ENCODE measurements at regions not wholly inside any gene's neighbourhood (a gene's known extent, or its start where the extent isn't known, plus 50 kb on each side); places are given as distances from the start of the nearest gene placed in this dataset.
A peak's percentile ranks its signal among the peaks of the same experiment; 100 is the strongest.

DNA sequence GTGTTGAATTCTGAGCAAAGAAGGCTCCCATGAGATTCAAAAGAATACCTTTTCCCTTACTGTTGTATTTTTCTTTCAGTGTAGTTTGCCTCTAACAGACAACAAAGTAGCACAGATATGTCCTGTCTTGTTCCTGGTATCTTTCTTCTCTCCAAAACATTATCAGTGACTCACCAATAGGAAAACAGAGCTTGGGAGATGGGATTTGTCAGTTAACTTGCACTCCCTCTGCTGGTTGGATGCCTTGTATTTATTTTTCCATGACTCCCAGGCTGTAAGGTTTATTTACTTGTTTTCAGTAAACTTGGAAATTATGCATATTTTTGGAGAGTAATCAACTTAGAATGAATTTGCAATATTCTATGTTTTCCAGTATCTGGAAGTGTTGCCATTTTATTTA lies 129.7 kb downstream of the SAMD9 start:
- Histone ChIP-seq H3K36me3 (replicated peaks in 1 of 2; ENCODE audit: control insufficient read depth in 1 of 2, insufficient read depth in 2 of 2, low read length in 1 of 2) (no peaks in the 10 kb centered on the region), H3K27me3 (ENCODE audit: insufficient read depth) (no peaks in the 10 kb centered on the region), H3K4me2 (no peak overlapping the region), H3K79me2 (ENCODE audit: insufficient read depth) (no peaks in the 10 kb centered on the region), H3K9me3 (0 out of 2 replicates have a peak, but pooled peaks cover 6% of the 10 kb centered on the region), H4K20me1 (ENCODE audit: insufficient read depth) (no peaks in the 10 kb centered on the region), H2AFZ (ENCODE audit: low read depth) (no peak overlapping the region), H3K9ac (no peak overlapping the region), H3K4me3 (ENCODE audit: low read depth in 2 of 2, low read length in 1 of 2) (no peak overlapping the region), H3K4me1 (ENCODE audit: control insufficient read depth in 1 of 2, insufficient read depth in 2 of 2, low read depth in 1 of 2, low read length in 1 of 2) (peaks cover 0 to 10% of the 10 kb centered on the region in 2 experiments; a peak in 2 of 4 replicates), H3F3A (replicated peaks; ENCODE audit: insufficient read depth) (no peaks in the 10 kb centered on the region), H3K27ac (ENCODE audit: low read depth in 2 of 2, low read length in 1 of 2) (peak overlapping the region; percentile 7 to 59; a peak in 2 of 4 replicates), H3K9me2 (no peaks in the 10 kb centered on the region)
- ChIA-PET CTCF (interaction anchor here (0.6 to 2.3 kb wide), 6 partner anchors 15 to 398 kb away, joined by 3 to 7 read pairs (median 5); partner anchors contain the start of gene FAM133B), POLR2A (no interaction called here)
- peak; percentile 34 for DNase-seq
- no peak for TF ChIP-seq GABPA (IDR thresholded peaks at IDR 0.05; ENCODE audit: low read depth)
- TF ChIP-seq, protein P1, sequence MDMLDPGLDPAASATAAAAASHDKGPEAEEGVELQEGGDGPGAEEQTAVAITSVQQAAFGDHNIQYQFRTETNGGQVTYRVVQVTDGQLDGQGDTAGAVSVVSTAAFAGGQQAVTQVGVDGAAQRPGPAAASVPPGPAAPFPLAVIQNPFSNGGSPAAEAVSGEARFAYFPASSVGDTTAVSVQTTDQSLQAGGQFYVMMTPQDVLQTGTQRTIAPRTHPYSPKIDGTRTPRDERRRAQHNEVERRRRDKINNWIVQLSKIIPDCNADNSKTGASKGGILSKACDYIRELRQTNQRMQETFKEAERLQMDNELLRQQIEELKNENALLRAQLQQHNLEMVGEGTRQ (IDR thresholded peaks at IDR 0.05; ENCODE audit: borderline replicate concordance, low read depth, low read length), result no peak
- peak; percentile 48 for TF ChIP-seq SMC3 (IDR thresholded peaks at IDR 0.05; ENCODE audit: low read depth, low read length)
- peak; percentile 30; the same call in 1 of the 2 replicates for TF ChIP-seq JUND (IDR thresholded peaks at IDR 0.05)
- TF ChIP-seq, protein P2, sequence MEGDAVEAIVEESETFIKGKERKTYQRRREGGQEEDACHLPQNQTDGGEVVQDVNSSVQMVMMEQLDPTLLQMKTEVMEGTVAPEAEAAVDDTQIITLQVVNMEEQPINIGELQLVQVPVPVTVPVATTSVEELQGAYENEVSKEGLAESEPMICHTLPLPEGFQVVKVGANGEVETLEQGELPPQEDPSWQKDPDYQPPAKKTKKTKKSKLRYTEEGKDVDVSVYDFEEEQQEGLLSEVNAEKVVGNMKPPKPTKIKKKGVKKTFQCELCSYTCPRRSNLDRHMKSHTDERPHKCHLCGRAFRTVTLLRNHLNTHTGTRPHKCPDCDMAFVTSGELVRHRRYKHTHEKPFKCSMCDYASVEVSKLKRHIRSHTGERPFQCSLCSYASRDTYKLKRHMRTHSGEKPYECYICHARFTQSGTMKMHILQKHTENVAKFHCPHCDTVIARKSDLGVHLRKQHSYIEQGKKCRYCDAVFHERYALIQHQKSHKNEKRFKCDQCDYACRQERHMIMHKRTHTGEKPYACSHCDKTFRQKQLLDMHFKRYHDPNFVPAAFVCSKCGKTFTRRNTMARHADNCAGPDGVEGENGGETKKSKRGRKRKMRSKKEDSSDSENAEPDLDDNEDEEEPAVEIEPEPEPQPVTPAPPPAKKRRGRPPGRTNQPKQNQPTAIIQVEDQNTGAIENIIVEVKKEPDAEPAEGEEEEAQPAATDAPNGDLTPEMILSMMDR (IDR thresholded peaks at IDR 0.05), result peak; percentile 64
- TF ChIP-seq, protein P3, sequence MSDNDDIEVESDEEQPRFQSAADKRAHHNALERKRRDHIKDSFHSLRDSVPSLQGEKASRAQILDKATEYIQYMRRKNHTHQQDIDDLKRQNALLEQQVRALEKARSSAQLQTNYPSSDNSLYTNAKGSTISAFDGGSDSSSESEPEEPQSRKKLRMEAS (IDR thresholded peaks at IDR 0.05; ENCODE audit: low read depth), result no peak
- no peak for TF ChIP-seq CHD2 (IDR thresholded peaks at IDR 0.05; ENCODE audit: low read length, partially characterized antibody)
- peak; percentile 62 for TF ChIP-seq RAD21 (IDR thresholded peaks at IDR 0.05; ENCODE audit: low read length)
- no peak for TF ChIP-seq RXRA (IDR thresholded peaks at IDR 0.05; ENCODE audit: borderline replicate concordance, low read depth)

DNA sequence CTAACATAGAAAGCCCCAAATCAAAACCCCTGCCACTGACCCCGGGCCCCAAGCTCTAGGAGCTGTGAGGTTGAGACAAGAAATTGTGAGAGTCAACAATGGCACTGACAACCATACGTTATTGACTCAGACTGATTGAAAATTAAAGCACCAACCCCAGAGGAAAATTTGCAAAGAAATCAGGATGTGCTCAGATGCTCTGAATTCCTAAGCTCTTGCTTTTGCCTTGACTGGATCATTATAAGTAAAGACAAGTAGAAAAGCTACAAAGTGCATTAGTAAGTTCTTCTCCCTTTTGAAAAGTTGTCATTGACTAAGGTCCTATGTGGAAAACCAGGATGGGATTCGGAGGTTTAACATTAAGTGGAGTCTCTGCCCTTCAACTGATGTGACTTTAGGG lies 130.2 kb downstream of the SAMD9 start:
- no peaks in the 10 kb centered on the region for H3K36me3 ChIP-seq (replicated peaks in 1 of 2; ENCODE audit: control insufficient read depth in 1 of 2, insufficient read depth in 2 of 2, low read length in 1 of 2)
- ChIA-PET CTCF (interaction anchor here (0.8 to 2.3 kb wide), 6 partner anchors 14 to 397 kb away, joined by 3 to 7 read pairs (median 5); partner anchors contain the start of gene FAM133B), POLR2A (no interaction called here)
- no peaks in the 10 kb centered on the region for H4K20me1 ChIP-seq (ENCODE audit: insufficient read depth)
- H3K27ac ChIP-seq (ENCODE audit: low read depth in 2 of 2, low read length in 1 of 2), result peak overlapping the region; percentile 7 to 59; a peak in 2 of 4 replicates
- H3K9me3 ChIP-seq, result 0 out of 2 replicates have a peak, but pooled peaks cover 9% of the 10 kb centered on the region
- no peak overlapping the region for H3K4me2 ChIP-seq
- no peak overlapping the region for H2AFZ ChIP-seq (ENCODE audit: low read depth)
- H3K79me2 ChIP-seq (ENCODE audit: insufficient read depth), result no peaks in the 10 kb centered on the region
- H3F3A ChIP-seq (replicated peaks; ENCODE audit: insufficient read depth), result no peaks in the 10 kb centered on the region
- H3K9ac ChIP-seq, result no peak overlapping the region
- 46% methylated on average over 3 of the region's 3 CpGs for WGBS (ENCODE audit: low lambda C conversion rate)
- no peak for DNase-seq
- H3K9me2 ChIP-seq, result no peaks in the 10 kb centered on the region
- peaks cover 0 to 6% of the 10 kb centered on the region in 2 experiments; a peak in 2 of 4 replicates for H3K4me1 ChIP-seq (ENCODE audit: control insufficient read depth in 1 of 2, insufficient read depth in 2 of 2, low read depth in 1 of 2, low read length in 1 of 2)
- TF ChIP-seq MEF2A (IDR thresholded peaks at IDR 0.05; ENCODE audit: borderline replicate concordance, low read depth), result no peak
- no peak for TF ChIP-seq RXRA (IDR thresholded peaks at IDR 0.05; ENCODE audit: borderline replicate concordance, low read depth)
- no peak for TF ChIP-seq EZH2phosphoT487 (IDR thresholded peaks at IDR 0.05; ENCODE audit: borderline replicate concordance, low read depth)
- no peak for TF ChIP-seq SIN3A (IDR thresholded peaks at IDR 0.05; ENCODE audit: borderline replicate concordance, low read depth, low read length)
- no peak for TF ChIP-seq TCF12 (IDR thresholded peaks at IDR 0.05)
- TF ChIP-seq, protein P4, sequence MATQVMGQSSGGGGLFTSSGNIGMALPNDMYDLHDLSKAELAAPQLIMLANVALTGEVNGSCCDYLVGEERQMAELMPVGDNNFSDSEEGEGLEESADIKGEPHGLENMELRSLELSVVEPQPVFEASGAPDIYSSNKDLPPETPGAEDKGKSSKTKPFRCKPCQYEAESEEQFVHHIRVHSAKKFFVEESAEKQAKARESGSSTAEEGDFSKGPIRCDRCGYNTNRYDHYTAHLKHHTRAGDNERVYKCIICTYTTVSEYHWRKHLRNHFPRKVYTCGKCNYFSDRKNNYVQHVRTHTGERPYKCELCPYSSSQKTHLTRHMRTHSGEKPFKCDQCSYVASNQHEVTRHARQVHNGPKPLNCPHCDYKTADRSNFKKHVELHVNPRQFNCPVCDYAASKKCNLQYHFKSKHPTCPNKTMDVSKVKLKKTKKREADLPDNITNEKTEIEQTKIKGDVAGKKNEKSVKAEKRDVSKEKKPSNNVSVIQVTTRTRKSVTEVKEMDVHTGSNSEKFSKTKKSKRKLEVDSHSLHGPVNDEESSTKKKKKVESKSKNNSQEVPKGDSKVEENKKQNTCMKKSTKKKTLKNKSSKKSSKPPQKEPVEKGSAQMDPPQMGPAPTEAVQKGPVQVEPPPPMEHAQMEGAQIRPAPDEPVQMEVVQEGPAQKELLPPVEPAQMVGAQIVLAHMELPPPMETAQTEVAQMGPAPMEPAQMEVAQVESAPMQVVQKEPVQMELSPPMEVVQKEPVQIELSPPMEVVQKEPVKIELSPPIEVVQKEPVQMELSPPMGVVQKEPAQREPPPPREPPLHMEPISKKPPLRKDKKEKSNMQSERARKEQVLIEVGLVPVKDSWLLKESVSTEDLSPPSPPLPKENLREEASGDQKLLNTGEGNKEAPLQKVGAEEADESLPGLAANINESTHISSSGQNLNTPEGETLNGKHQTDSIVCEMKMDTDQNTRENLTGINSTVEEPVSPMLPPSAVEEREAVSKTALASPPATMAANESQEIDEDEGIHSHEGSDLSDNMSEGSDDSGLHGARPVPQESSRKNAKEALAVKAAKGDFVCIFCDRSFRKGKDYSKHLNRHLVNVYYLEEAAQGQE (IDR thresholded peaks at IDR 0.05; ENCODE audit: low read depth, low read length), result no peak
- TF ChIP-seq GABPA (IDR thresholded peaks at IDR 0.05; ENCODE audit: low read depth), result no peak
- no peak for TF ChIP-seq NFIC (IDR thresholded peaks at IDR 0.05; ENCODE audit: borderline replicate concordance)
- TF ChIP-seq, protein P5, sequence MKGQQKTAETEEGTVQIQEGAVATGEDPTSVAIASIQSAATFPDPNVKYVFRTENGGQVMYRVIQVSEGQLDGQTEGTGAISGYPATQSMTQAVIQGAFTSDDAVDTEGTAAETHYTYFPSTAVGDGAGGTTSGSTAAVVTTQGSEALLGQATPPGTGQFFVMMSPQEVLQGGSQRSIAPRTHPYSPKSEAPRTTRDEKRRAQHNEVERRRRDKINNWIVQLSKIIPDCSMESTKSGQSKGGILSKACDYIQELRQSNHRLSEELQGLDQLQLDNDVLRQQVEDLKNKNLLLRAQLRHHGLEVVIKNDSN (IDR thresholded peaks at IDR 0.05; ENCODE audit: borderline replicate concordance, low read depth), result no peak
- no peak for TF ChIP-seq JUND (IDR thresholded peaks at IDR 0.05)
- TF ChIP-seq, protein P6, sequence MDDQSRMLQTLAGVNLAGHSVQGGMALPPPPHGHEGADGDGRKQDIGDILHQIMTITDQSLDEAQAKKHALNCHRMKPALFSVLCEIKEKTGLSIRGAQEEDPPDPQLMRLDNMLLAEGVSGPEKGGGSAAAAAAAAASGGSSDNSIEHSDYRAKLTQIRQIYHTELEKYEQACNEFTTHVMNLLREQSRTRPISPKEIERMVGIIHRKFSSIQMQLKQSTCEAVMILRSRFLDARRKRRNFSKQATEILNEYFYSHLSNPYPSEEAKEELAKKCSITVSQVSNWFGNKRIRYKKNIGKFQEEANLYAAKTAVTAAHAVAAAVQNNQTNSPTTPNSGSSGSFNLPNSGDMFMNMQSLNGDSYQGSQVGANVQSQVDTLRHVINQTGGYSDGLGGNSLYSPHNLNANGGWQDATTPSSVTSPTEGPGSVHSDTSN (IDR thresholded peaks at IDR 0.05), result no peak
- H3K4me3 ChIP-seq (ENCODE audit: low read depth in 2 of 2, low read length in 1 of 2), result no peak overlapping the region
- H3K27me3 ChIP-seq (ENCODE audit: insufficient read depth), result no peaks in the 10 kb centered on the region

Measured in SK-N-SH (cell line).